ENCODE measurements at regions not wholly inside any gene's neighbourhood (a gene's known extent, or its start where the extent isn't known, plus 50 kb on each side); places are given as distances from the start of the nearest gene placed in this dataset.
A peak's percentile ranks its signal among the peaks of the same experiment; 100 is the strongest.

DNA sequence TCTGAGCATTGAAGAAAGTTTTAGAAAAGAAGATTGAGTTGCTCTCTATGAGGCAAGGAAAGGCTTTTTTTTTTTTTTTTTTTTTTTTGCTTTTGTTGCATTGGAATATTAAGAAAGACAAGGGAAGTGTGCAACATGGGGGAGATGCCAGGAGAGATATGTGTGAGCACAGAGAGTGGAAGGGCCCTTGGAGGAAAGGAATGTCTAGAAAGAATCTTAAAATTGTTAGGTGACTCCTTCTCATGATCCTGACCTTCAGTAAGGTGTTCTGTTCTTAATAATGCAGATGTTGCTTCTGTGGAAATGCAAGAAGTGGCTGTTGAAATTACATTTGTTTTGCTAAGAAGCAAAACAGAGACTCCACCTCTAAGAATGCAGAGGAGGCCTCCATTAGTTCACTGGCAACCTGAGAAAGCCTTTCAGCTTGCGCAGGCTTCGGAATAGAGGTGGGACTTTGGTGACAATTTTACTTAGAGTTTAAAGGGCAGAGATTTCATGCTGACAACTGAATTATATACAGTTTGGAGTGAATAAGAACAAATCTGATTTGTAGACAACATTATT is 118.0 kb upstream of the ASCC3 start:
- Mint-ChIP-seq H3K9me3 (peaks cover 0 to 7% (median 2%) of the 10 kb centered on the region in 5 donors), H3K4me1 (no peaks in the 10 kb centered on the region), H3K36me3 (no peaks in the 10 kb centered on the region), H3K27me3 (peaks cover 0 to 10% of the 10 kb centered on the region in 2 donors), H3K27ac (no peak overlapping the region), H3K4me3 (no peak overlapping the region)
- H3K9me3 ChIP-seq (ENCODE audit: low read length) = no peaks in the 10 kb centered on the region
- ChIA-PET POLR2A (no interaction called here), CTCF (no interaction called here)
- no peak overlapping the region for H3K4me3 ChIP-seq (ENCODE audit: low read length)
- H3K4me1 ChIP-seq (ENCODE audit: insufficient read depth, low read length) = no peaks in the 10 kb centered on the region
- DNase-seq = no peak
- no peaks in the 10 kb centered on the region for H3K36me3 ChIP-seq (ENCODE audit: insufficient read depth, low read length)
- H3K27ac ChIP-seq (ENCODE audit: low read depth, low read length) = no peak overlapping the region
- no peaks in the 10 kb centered on the region for H3K27me3 ChIP-seq (ENCODE audit: insufficient read depth, low read length, poor library complexity, severe bottlenecking)

DNA sequence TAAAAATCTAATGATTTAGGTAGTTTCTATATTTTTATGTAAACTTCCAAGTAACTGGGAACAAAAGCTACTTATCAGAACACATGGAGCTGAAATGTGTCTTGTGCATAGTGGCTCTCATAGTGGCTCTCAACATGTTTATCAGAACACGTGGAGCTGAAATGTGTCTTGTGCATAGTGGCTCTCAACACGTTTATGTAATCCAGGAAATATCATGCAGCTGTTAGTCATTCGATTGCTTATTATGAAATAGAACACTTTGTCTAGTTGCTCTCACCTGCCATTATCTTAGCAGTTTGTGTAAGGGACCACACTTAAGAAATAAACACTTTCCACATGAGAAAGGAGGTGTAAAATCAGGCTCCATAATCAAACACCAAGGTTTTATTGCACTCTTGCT is 119.2 kb upstream of the ASCC3 start:
- POLR2A ChIA-PET = no interaction called here
- Histone ChIP-seq H3K36me3 (ENCODE audit: insufficient read depth, low read length) (no peaks in the 10 kb centered on the region), H3K9me3 (ENCODE audit: low read length) (no peaks in the 10 kb centered on the region), H3K4me1 (ENCODE audit: insufficient read depth, low read length) (no peaks in the 10 kb centered on the region), H3K4me3 (ENCODE audit: low read length) (no peak overlapping the region), H3K27me3 (ENCODE audit: insufficient read depth, low read length, poor library complexity, severe bottlenecking) (no peaks in the 10 kb centered on the region), H3K27ac (ENCODE audit: low read depth, low read length) (no peak overlapping the region)
- Mint-ChIP-seq H3K4me1 (no peaks in the 10 kb centered on the region), H3K9me3 (peaks cover 0 to 7% (median 2%) of the 10 kb centered on the region in 5 donors), H3K4me3 (no peak overlapping the region), H3K27ac (no peak overlapping the region), H3K27me3 (peaks cover 0 to 10% of the 10 kb centered on the region in 2 donors), H3K36me3 (no peaks in the 10 kb centered on the region)
- CTCF ChIA-PET = no interaction called here
- no peak for DNase-seq

DNA sequence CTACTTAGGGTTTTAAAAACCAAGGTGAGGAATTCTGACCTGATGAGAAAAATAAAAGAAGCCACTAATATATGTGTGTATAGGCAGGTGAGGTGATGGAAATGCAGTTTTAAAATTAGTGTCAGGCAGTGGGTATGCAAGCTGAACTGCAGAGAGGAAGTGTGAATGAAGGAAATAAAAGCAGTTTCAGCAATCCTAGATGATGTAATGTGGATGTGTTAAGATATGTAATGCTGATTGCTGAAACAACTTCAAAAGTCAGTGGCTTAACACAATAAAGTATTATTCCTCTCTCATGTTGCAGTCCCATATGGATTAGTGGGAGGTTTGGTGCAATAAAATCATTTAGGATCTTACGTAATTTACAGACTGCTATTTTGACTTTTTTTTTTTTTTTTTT is 119.9 kb upstream of the ASCC3 start:
- Mint-ChIP-seq H3K4me3 (no peak overlapping the region), H3K4me1 (no peaks in the 10 kb centered on the region), H3K27ac (no peak overlapping the region), H3K27me3 (peaks cover 0 to 10% of the 10 kb centered on the region in 2 donors), H3K9me3 (peaks cover 0 to 7% (median 2%) of the 10 kb centered on the region in 5 donors), H3K36me3 (no peaks in the 10 kb centered on the region)
- Histone ChIP-seq H3K9me3 (ENCODE audit: low read length) (no peaks in the 10 kb centered on the region), H3K27me3 (ENCODE audit: insufficient read depth, low read length, poor library complexity, severe bottlenecking) (no peaks in the 10 kb centered on the region), H3K4me3 (ENCODE audit: low read length) (no peak overlapping the region), H3K36me3 (ENCODE audit: insufficient read depth, low read length) (no peaks in the 10 kb centered on the region), H3K27ac (ENCODE audit: low read depth, low read length) (no peak overlapping the region), H3K4me1 (ENCODE audit: insufficient read depth, low read length) (no peaks in the 10 kb centered on the region)
- CTCF ChIA-PET = no interaction called here
- DNase-seq = no peak
- POLR2A ChIA-PET = no interaction called here

DNA sequence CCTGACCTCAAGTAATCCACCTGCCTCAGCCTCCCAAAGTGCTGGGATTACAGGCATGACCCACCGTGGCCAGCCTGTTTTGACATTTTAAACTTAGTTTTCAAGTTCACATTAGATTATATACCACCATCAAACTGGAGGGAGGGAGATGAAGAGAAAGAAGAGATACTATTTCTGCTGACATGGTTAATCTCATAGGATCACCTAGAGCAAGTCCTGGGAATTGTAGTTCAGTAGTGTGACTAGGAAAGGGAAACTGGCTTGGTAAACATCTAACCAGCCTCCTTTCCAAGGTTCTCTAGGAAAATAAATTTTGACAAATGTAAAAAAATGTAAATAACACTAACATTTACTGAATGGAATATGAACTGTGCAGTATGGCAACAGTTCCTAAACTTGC is 120.5 kb upstream of the ASCC3 start:
- Histone ChIP-seq H3K9me3 (ENCODE audit: low read length) (no peaks in the 10 kb centered on the region), H3K4me1 (ENCODE audit: insufficient read depth, low read length) (no peaks in the 10 kb centered on the region), H3K36me3 (ENCODE audit: insufficient read depth, low read length) (no peaks in the 10 kb centered on the region), H3K27me3 (ENCODE audit: insufficient read depth, low read length, poor library complexity, severe bottlenecking) (no peaks in the 10 kb centered on the region), H3K27ac (ENCODE audit: low read depth, low read length) (no peak overlapping the region), H3K4me3 (ENCODE audit: low read length) (no peak overlapping the region)
- no peaks in the 10 kb centered on the region for H3K36me3 Mint-ChIP-seq
- H3K4me1 Mint-ChIP-seq = no peaks in the 10 kb centered on the region
- DNase-seq = no peak
- H3K27me3 Mint-ChIP-seq = peaks cover 0 to 10% of the 10 kb centered on the region in 2 donors
- H3K27ac Mint-ChIP-seq = no peak overlapping the region
- CTCF ChIA-PET = no interaction called here
- H3K9me3 Mint-ChIP-seq = peaks cover 0 to 7% (median 2%) of the 10 kb centered on the region in 5 donors
- POLR2A ChIA-PET = no interaction called here
- H3K4me3 Mint-ChIP-seq = no peak overlapping the region

DNA sequence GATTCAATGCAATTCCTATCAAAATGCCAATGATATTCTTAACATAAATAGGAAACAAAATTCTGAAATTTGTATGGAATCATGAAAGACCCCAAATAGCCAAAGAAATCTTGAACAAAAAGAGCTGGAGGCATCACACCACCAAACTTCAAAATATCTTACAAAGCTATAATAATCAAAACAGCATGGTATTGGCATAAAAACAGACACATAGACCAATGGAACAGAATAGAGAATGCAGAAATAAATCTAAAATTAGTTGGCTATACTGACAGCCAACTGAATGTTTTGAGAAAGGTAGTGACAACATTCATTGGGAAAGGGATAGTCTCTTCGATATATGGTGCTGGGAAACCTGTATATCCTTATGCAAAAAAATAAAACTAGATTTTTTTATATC is 121.9 kb upstream of the ASCC3 start:
- peaks cover 0 to 10% of the 10 kb centered on the region in 2 donors for H3K27me3 Mint-ChIP-seq
- H3K27ac Mint-ChIP-seq = no peak overlapping the region
- POLR2A ChIA-PET = no interaction called here
- peaks cover 0 to 7% (median 2%) of the 10 kb centered on the region in 5 donors for H3K9me3 Mint-ChIP-seq
- DNase-seq = no peak
- Histone ChIP-seq H3K4me1 (ENCODE audit: insufficient read depth, low read length) (no peaks in the 10 kb centered on the region), H3K9me3 (ENCODE audit: low read length) (no peaks in the 10 kb centered on the region), H3K4me3 (ENCODE audit: low read length) (no peak overlapping the region), H3K27ac (ENCODE audit: low read depth, low read length) (no peak overlapping the region), H3K36me3 (ENCODE audit: insufficient read depth, low read length) (no peaks in the 10 kb centered on the region), H3K27me3 (ENCODE audit: insufficient read depth, low read length, poor library complexity, severe bottlenecking) (no peaks in the 10 kb centered on the region)
- CTCF ChIA-PET = no interaction called here
- H3K36me3 Mint-ChIP-seq = no peaks in the 10 kb centered on the region
- no peaks in the 10 kb centered on the region for H3K4me1 Mint-ChIP-seq
- H3K4me3 Mint-ChIP-seq = no peak overlapping the region

DNA sequence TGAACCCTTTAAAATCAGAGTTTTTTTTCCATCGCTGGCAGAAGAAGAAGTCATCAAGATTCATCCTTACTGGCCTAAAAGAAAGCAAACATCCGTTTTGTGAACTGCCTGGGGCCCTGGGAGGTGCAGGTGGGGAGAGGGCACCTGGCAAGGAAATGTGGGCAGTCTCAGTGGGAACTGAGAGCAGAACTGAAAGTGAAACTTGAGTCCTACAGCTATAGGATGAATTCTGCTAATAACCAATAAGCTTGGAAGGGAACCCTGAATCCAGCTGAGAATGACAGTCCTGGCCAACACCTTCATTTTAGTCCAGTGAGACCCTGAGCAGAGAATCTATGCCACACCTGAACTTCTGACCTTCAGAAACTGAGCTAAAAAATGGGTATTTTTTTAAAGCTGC is 130.1 kb upstream of the ASCC3 start:
- H3K27ac Mint-ChIP-seq = peak overlapping the region in 6 of 8 donors; percentile 11 to 76 (median 50)
- H3K4me3 Mint-ChIP-seq = peak overlapping the region in 6 of 7 donors; percentile 52 to 81 (median 74)
- H3K4me3 ChIP-seq (ENCODE audit: low read length) = peak overlapping the region; percentile 28
- no peak for DNase-seq
- H3K27ac ChIP-seq (ENCODE audit: low read depth, low read length) = no peak overlapping the region
- H3K4me1 Mint-ChIP-seq = peaks cover 9 to 24% (median 23%) of the 10 kb centered on the region in 3 donors
- H3K27me3 ChIP-seq (ENCODE audit: insufficient read depth, low read length, poor library complexity, severe bottlenecking) = no peaks in the 10 kb centered on the region
- H3K36me3 ChIP-seq (ENCODE audit: insufficient read depth, low read length) = no peaks in the 10 kb centered on the region
- ChIA-PET POLR2A (no interaction called here), CTCF (no interaction called here)
- H3K4me1 ChIP-seq (ENCODE audit: insufficient read depth, low read length) = peaks cover 13% of the 10 kb centered on the region
- no peaks in the 10 kb centered on the region for H3K36me3 Mint-ChIP-seq
- H3K27me3 Mint-ChIP-seq = no peaks in the 10 kb centered on the region
- no peaks in the 10 kb centered on the region for H3K9me3 Mint-ChIP-seq
- no peaks in the 10 kb centered on the region for H3K9me3 ChIP-seq (ENCODE audit: low read length)

DNA sequence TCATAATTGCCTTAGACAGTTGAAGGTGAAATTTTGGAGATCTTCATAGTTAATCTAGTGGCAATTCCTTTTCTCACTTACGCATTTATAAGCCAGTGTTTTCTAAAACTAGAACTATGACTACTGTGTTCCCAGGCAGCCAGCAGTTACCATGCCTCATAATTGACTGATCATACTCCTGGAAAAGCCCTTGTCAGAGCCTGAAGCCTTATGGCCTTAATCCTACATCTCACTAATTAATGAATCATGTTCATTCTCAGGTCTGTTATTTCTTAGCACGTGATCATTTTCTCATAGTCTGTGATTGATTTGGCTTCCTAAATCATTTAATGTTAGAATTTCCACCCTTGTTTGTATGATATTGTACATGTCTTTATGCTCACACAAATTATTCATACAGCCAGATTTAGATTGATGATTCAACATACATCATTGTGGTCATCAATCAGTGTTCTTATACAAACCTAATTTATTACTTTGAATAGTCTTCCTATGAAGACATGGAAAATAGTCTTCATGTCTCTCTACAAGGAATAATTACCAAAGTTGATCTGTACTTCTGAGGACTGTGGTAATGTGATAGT is 132.6 kb upstream of the ASCC3 start:
- ChIA-PET CTCF (no interaction called here), POLR2A (no interaction called here)
- DNase-seq = no peak
- Mint-ChIP-seq H3K4me3 (no peak overlapping the region), H3K9me3 (no peaks in the 10 kb centered on the region), H3K27ac (no peak overlapping the region), H3K36me3 (no peaks in the 10 kb centered on the region), H3K27me3 (no peaks in the 10 kb centered on the region), H3K4me1 (peaks cover 9 to 24% (median 23%) of the 10 kb centered on the region in 3 donors)
- Histone ChIP-seq H3K27ac (ENCODE audit: low read depth, low read length) (no peak overlapping the region), H3K4me3 (ENCODE audit: low read length) (no peak overlapping the region), H3K9me3 (ENCODE audit: low read length) (no peaks in the 10 kb centered on the region), H3K36me3 (ENCODE audit: insufficient read depth, low read length) (no peaks in the 10 kb centered on the region), H3K4me1 (ENCODE audit: insufficient read depth, low read length) (peaks cover 13% of the 10 kb centered on the region), H3K27me3 (ENCODE audit: insufficient read depth, low read length, poor library complexity, severe bottlenecking) (no peaks in the 10 kb centered on the region)

DNA sequence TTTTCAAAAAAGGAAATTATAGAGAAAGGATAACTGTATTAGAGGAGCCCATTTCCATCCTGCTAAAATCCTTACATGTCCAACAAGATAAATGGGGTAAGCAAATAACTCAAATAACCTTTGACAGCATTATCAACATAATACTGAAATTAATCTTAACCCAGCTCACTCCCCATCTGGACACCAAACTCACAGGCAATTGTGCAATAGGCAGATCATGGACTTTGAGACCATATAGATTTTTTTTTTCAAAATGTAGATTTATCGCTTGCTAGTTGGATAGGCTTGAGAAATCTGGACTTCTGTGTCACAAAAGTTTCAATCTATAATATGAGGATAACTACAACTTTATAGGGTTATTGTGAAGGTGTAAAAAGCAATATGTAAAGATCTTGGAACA is 134.4 kb upstream of the ASCC3 start:
- no peaks in the 10 kb centered on the region for H3K27me3 ChIP-seq (ENCODE audit: insufficient read depth, low read length, poor library complexity, severe bottlenecking)
- no peaks in the 10 kb centered on the region for H3K27me3 Mint-ChIP-seq
- DNase-seq = no peak
- no peaks in the 10 kb centered on the region for H3K36me3 ChIP-seq (ENCODE audit: insufficient read depth, low read length)
- no peaks in the 10 kb centered on the region for H3K36me3 Mint-ChIP-seq
- ChIA-PET CTCF (no interaction called here), POLR2A (no interaction called here)
- H3K4me1 Mint-ChIP-seq = peaks cover 9 to 23% (median 21%) of the 10 kb centered on the region in 3 donors
- no peaks in the 10 kb centered on the region for H3K9me3 ChIP-seq (ENCODE audit: low read length)
- H3K4me1 ChIP-seq (ENCODE audit: insufficient read depth, low read length) = peaks cover 12% of the 10 kb centered on the region
- H3K4me3 Mint-ChIP-seq = no peak overlapping the region
- H3K4me3 ChIP-seq (ENCODE audit: low read length) = no peak overlapping the region
- H3K9me3 Mint-ChIP-seq = no peaks in the 10 kb centered on the region
- H3K27ac ChIP-seq (ENCODE audit: low read depth, low read length) = no peak overlapping the region
- no peak overlapping the region for H3K27ac Mint-ChIP-seq

Measured in CD8-positive, alpha-beta memory T cell (primary cell).